IPS DF 19.7 (cell line): ENCODE measurements at regions not wholly inside any gene's neighbourhood (a gene's known extent, or its start where the extent isn't known, plus 50 kb on each side); places are given as distances from the start of the nearest gene placed in this dataset.
A peak's percentile ranks its signal among the peaks of the same experiment; 100 is the strongest.
"Not testable (repeated sequence)": the region's sequence is repeated elsewhere in the genome, so short reads cannot be mapped to it uniquely, and the experiment has no call there.

ENCODE experiments used
- DNase-seq: peaks from one replicate; pipeline ENCODE4 v3.0.0-alpha.2; 2013; ENCODE audit warnings: low read depth, low spot score

DNA sequence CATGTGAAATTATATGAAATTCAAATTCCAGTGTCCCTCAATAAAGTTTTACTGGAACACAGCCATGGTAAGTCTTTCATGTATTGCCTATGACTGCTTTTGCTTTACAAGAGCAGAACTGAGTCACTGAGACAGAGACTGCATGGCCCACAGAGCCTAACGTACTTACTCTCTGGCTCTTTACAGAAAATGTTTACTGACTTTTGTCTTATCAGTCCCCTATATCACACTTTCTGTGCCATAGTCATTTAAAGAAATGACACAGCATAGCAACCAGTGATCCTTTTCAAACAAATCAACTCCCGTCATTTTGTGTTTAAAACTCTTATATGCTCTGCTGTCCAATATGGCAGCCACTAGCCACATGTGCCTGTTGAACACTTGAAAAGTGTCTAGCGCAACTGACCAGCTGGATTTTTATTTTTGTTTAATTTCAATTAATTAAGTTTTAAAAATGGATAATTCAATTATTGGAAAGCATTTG, 129.7 kb upstream of the CDIN1 start:
- DNase-seq, result no peak

DNA sequence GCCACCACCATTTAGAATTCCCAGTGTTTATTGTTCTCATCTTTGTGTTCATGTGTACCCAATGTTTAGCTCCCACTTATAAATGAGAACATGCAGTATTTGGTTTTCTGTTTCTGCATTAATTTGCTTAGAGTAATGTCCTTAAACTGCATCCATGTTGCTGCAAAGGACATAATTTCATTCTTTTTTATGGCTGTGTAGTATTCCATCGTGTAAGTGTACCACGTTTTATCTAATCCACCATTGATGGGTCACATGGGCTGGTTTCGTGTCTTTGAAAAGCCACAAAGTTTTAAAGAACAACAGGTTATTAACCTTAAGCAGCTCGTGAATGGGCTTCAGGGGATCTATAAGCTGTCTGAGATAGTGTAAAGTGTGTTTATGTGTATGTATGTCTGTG, 125.2 kb upstream of the CDIN1 start:
- not testable (repeated sequence) for DNase-seq

DNA sequence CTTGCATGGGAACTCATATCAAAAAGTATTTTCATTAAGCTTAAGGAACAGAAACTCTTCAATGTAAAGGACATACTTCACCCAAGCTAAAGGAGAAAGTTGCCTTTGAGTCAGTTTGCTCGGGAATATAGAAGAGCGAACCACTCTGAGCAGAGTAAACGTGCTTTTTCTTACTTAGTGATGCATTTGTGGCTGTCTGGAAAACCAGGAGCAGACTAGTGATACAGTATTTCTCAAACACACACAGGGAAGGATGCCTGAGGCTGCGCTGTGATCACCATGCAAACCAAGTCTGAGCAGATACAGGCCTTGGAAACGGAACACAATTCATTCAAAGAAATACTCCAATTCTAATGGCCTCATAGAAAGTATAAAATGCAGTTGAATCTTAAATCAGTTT, 121.0 kb upstream of the CDIN1 start:
- DNase-seq, result no peak

DNA sequence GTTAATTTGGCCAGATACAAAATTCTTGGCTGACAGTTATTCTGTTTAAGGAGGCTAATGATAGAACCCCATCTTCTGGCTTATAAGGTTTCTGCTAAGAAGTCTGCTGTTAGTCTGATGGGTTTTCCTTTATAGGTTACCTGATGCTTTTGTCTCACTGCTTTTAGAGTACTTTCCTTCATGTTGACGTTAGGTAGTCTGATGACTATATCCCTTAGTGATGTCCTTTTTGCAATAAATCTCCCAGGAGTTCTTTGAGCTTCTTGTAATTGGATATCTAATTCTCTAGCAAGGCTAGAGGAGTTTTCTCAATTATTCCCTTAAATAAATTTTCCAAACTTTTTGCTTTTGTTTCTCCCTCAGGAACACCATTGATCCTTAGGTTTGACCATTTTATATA, 114.1 kb upstream of the CDIN1 start:
- DNase-seq, result no peak

DNA sequence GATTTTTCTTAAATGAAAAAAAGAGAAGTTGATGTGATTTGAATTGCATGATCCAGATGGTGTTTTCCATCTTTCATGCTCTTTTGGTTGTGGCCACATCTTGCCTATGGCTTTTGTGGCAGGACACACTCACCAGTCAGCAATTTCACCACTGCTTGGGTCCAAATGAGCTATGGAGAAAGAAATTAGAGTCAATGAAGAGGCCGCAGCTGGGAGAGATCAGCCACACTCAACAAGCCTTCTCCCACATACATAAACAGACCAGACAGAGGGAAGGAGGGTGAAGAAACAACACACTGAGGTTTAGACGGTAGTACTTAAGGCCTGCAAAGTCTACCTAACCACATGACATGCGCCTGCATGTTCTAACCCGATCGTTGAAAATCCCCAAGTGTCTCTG, 110.7 kb upstream of the CDIN1 start:
- DNase-seq, result no peak

DNA sequence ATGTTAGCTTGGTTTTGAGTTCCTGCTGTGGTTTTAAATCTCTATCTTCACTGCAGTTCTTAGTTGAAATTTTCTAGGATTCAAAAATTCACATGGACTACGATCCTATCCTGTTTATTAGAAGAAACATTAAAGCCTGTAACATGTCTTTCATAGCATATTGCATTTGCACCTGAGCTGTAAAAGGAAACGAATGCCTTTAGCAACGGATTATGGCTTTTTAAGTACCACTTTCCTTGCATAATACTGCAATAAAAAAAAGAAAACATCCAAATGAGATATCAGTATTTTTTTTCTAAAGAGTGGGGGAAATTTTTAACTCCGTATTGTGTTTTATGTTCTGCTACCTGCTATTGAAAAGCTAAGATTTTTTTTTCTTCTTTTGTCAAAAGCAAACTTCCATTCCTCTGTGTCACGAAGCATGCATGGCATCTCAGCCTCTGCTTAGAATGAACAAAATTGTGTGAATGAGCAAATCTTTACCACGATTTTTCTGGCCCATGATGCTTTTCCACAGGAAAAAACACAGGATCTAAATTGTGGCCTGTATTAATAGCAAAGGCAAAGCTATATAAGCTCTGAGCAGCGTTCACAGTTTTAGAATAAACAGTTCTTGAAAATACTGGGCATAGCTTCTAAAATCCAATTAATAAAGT, 110.0 kb upstream of the CDIN1 start:
- no peak for DNase-seq

DNA sequence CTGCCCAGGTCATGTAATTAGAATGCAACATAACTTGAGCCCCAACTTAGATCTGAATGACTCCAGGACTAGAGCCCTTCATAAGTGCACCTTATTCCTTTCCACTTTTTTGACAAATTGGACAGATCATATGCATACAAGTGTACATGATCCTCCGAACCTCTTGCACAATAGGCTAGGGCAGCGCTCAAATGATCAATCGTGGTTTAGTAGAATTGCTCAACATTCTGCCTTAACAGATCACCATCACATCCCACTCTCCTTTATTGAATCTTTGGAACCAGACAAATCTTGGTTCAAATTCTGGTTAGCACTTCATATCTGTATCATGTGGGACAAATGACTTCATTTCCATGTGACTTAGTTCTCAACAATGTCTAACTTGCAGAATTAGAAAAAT, 106.8 kb upstream of the CDIN1 start:
- DNase-seq, result no peak

DNA sequence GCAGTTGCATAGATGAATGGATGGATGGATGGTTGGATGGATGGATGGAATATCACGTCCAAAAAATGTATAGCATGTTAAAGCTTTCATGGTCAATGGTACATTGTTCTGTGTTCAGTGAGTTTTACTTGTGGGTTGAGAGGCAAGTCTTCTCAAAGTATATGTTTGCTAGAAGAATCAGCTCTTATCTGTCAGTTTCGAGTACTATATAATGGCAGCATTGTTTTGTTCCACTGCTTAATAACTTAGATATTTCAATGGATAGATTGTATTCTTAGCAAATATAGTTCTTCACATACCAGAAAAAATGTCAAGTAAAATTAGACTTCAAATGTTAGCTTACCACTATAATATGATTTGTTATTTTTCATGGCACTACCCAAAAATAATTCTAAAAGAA, 100.9 kb upstream of the CDIN1 start:
- DNase-seq, result no peak

DNA sequence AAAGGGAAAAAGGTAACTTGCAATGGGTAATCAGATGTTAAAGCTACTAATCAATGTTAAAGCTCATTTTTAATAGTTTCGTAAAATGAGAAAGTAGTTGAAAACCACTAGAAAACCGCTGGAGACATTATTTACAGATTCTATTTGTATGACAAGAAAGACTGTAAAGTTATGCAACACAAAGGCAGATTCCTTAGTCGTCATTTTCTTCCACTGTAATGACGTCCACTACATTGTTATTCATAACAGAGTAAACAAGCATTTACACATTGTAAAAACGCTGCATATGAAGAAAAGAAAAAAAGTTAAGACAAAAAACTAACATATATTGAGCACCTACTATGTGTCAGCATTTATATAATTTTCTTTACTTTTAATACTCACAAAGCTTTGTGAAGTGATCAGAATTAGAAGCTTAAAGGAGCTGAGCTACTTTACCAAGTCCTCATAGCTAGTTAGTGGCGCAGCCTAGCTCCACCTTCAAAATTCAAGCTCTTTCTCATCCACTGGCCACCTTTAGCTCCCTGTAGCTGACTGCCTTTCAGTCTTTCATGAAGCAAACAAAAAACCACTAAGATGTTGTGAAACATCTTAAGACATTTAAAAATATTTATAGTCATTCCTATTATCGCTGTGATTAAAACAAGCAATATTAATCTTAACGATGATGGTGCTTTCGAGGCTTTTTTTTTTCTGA, 100.1 kb upstream of the CDIN1 start:
- no peak for DNase-seq

DNA sequence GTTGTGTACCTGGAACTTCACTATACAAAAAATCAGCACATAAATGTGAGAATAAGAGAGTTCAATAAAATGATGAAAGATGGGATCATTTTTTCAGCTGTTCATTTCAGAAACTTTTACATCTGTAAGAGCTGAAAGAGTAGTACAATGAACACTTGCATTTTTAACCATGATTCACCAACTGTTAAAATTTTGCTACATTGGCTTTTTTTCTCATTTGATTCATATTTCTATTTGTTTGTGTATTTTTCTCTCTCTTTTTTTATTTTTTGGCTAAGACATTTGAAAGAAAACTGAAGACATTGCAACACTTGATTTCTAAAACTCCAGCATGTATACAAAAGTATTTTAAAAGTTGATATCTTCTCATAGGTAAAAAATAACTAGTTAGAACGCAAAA, 98.3 kb upstream of the CDIN1 start:
- DNase-seq, result no peak

DNA sequence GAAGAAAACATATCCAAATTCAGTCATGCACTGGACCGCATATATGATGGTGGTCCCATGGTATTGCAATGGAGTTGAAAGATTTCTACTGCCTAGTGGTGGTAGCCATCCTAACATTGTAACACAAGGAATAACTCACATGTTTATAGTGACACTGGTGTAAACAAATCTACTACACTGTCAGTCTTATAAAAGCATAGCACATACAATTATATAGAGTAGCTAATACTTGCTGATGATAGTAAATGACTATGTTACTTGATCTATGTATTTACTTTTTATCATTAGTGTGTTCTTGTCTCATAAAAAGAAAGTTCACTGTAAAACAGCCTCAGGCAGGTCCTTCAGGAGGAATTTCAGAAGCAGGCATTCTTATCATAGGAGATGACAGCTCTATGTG, 96.0 kb upstream of the CDIN1 start:
- DNase-seq, result no peak

DNA sequence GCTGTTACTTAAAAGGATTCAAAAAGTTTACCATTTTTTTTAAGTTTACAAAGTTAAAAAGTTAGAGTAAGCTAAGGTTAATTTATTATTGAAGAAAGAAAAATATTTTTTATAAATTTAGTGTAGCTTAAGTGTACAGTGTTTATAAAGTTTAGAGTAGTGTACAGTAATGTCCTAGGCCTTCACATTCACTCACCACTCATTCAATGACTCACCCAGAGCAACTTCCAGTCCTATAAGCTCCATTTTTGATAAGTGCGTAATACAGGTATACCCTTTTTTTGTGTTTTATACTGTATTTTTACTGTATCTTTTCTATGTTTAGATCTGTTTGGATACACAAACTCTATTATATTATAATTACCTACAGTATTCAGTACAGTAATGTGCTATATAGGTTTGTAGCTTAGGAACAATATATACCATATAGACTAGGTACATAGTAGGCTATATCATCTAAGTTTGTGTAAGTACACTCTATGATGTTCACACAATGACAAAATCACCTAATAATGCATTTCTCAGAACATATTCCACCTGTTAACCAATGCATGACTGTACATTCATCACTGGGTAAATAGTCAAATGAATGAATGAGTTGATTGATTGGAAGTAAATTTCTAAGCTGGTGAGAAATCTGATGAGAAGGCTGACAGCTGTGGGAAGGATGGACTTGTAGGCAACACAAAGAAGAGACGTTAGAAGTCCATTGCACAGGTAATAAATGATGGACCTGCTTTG, 95.2 kb upstream of the CDIN1 start:
- no peak for DNase-seq

DNA sequence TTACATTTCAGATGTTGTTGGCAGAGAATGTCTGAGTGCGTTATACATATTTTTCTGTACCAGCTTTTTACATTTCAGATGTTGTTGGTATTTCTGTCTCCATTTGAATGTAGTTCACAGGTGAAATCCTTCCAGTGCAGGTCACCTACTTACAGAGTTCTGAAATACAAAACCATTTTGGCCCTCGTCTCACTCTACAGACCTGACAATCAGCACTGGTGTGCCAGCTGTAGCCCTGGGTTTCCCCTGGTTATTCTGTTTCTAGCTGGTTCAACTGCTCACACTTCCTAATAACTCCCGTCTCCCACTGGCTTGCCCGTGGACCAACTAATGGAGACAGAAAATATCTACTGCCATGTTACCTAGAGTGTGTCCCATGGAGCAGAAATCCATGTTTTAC, 87.5 kb upstream of the CDIN1 start:
- no peak for DNase-seq

DNA sequence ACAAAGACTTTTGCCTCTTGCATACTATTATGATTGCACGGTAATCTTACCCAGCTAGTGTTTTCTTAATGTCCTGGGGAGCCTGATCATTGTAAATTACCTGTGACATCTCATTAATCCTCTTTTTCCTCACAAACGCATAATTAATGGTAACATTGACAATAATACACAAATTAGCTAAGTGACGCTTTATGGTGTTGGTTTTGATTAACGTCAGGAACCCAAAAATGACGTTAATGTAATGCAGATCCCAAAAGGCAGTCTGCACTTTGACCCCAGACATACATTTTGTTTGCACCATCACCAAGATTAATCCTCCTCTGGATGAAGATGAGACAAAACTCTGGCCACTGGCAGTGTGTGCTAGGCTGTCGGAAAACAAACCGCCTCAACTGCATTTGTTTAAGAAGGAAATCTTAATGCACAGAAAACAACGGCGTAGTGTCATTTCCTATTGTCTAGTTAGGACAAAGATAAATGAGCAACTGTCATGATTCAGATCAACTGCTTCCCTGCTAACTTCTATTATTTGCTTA, 83.9 kb upstream of the CDIN1 start:
- no peak for DNase-seq

DNA sequence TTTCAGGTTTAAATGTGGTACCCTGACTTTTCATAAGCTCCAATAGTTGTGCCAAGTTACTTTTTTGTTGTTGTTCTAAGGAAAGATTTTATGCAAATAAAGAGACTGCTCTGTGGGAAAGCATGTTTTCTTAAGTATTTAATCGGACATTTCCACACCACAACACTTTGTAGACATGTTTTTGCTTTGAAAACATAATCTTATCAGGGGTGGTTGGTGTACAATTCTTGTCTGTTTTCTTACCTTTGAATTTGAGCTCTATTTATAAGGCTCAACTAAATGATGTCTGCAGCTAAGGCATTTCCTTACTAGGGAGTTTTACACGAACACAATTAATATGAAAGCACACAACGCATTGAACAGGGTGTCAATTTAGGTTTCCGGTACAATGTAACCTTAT, 81.5 kb upstream of the CDIN1 start:
- DNase-seq, result no peak

DNA sequence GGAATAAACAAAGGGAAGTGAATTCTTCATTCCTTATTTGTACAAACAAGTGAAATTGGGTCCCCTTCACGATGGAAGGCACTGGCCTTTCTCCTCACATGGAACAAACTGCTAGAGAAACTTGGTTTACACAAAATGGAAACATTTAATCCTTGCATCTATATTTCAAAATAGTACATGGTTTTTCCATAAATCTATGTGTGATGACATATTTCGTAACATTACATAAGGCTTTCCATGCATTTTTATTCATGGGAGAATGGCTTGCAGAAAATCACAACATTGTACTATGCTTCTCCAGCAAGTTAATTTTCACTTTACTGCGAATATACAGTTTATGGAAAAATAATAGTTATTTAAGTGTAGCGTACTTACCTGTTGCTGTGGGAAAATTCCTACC, 81.0 kb upstream of the CDIN1 start:
- no peak for DNase-seq

DNA sequence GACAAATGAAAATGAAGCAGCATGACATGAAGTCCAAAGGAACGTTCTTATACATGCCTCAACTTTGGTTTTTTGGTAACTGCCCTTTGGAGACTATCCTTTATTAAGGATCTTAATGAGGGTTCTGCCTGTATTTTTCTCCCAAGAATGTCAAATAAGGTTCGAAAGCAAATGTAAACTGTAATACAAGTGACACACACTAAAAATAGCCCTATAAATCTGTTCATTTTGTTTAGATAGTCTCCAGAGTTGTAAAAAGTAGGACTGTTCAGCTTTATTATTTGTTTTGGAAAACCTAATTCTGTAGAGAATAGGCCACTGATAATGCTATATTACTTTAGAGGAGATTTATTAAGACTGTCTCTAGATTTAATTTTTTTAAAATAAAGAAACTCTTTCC, 80.5 kb upstream of the CDIN1 start:
- DNase-seq, result no peak

DNA sequence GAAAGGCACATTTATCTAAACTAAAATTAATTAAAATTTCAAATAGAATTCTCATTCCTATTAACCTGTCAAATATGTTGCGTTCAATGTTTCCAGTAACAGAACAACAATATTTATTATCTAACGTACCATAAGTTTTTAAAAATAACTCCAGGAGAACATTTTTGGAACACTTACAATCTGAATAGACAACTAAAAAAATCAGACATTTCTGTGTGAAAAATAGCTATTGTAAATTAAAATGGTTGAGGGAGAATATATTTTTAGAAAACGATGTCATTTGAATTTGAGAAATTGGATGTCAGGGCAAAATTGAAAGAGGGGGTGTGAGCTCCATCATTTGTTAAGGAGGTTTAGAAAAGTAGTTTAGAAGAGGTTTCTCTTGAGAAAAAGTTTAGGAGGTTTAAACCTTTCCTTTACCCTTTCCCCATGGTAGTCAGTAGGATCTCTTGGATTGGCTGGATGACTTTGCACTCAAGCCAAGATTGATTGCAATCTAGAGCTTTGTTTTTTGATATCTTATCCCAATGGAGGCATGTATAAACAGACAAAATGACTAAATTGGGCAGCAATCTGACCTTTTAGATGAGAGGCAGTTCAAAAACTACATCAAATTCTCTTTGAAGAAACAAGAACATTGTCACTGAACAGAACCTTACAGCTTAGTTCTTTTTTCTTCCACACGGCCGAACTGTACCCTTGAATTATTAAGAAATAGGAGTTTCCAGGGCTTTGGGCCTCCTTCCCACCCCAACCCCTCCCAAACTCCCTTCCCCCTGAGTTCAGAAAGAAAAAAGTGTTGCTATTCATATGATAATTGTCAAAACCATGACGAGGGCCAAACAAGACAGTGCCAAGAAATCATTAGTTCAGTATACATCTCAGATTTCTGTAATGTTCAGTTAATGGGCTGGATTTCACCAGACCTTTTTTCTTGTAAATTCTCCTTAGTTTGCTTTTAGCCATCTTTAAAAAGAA, 79.7 kb upstream of the CDIN1 start:
- DNase-seq, result no peak

DNA sequence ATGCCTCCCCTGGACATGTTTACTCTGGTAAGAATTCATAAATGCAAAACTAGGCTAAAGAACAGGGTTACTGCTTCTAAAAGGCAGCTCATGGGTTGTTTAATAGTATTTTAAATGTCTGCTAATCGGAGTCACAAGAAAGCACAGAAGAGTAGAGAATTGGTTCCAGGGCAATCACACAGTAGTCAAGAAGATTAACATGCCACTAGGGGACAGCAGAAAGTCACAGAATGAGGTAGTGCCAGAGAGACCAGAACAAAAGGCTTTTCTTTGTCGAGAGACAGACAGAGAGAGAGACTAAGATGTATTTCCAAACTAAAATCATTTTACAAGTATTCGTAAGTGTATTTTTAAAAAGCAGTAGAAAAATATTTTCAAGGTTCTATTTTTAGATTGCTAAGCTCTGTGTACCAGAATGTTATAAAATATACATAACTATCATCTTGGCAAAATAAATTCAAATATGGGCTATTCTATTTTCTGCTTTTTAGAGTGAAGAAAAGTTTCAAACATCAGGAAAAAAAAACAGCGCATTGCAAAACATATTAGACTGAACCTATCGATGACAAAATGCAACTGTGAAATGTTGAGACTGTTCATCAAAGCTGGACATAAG, 78.3 kb upstream of the CDIN1 start:
- peak; percentile 64 for DNase-seq

DNA sequence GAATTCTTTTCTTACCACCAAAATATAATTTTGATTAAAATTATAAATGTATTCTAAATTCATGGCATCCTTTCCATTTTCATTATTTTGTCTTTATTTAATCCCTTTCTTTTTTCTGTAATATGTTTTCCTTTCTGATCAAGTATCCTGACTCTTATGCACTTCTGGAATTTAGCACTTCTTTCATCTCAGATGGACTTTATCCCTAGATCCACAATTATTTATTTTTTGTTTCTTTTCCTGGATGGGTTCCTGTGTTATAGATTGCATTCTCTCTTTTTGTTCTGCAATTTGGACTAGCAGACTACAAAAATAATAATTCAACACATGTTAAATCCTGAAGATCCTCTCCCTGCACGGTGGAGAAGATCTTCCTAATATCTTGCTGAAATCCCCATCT, 76.9 kb upstream of the CDIN1 start:
- DNase-seq, result no peak

DNA sequence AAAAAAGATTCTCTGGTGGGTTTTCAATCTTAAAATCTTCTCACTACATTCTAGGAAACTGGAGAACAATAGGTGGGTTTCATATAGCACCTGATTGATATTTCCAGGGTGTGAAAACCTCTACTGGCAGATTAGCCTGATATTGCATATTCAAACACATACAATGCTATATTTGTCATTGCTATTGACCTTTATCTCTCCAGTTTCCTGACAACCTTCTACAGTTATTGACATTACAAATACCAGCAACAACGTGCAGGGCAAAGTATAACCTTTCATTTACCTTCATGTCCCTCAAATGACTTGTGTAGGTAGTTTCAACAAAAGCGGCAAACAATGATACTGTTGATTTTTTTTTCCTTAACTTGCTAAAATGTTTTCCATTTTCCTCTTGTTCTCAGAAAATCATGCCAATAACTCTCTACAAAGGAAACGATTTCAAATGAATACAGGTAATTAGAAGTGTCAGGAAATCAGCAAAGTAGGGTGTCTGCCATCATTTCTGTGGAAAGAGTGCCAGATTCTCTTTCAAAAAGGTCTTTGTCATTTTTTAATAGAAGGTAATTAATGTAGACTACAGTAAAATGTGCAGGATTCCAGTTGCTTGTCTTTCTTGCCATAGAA, 72.6 kb upstream of the CDIN1 start:
- no peak for DNase-seq
